ENCODE measurements at regions not wholly inside any gene's neighbourhood (a gene's known extent, or its start where the extent isn't known, plus 50 kb on each side); places are given as distances from the start of the nearest gene placed in this dataset.

DNA sequence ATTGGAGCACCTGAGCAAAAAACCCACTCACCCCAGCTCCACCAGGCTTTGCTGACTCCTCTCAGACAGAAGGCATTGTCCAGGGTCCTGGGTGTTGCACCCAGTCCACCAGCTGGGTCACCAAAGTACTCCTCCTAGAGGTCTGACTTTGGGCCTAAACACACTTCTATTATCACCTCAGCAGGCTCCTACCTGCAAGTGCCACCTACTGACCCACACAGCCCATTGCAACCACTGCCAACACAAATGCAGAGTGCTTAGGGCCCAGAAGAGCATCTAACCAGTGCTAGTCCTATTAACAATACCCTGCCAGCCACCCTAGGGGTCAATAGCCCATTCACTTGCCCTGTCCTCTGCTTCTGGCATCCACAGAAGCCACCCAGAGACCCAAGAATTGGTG is 178.1 kb downstream of the DDX3Y start:
- TF ChIP-seq, protein P1, sequence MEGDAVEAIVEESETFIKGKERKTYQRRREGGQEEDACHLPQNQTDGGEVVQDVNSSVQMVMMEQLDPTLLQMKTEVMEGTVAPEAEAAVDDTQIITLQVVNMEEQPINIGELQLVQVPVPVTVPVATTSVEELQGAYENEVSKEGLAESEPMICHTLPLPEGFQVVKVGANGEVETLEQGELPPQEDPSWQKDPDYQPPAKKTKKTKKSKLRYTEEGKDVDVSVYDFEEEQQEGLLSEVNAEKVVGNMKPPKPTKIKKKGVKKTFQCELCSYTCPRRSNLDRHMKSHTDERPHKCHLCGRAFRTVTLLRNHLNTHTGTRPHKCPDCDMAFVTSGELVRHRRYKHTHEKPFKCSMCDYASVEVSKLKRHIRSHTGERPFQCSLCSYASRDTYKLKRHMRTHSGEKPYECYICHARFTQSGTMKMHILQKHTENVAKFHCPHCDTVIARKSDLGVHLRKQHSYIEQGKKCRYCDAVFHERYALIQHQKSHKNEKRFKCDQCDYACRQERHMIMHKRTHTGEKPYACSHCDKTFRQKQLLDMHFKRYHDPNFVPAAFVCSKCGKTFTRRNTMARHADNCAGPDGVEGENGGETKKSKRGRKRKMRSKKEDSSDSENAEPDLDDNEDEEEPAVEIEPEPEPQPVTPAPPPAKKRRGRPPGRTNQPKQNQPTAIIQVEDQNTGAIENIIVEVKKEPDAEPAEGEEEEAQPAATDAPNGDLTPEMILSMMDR (IDR thresholded peaks at IDR 0.05; ENCODE audit: low read depth, low read length, missing control alignments) = peak; percentile 54
- DNase-seq (ENCODE audit: low read depth) = peak; percentile 27
- no peak overlapping the region for H3K4me3 ChIP-seq (ENCODE audit: low read depth, low read length)

DNA sequence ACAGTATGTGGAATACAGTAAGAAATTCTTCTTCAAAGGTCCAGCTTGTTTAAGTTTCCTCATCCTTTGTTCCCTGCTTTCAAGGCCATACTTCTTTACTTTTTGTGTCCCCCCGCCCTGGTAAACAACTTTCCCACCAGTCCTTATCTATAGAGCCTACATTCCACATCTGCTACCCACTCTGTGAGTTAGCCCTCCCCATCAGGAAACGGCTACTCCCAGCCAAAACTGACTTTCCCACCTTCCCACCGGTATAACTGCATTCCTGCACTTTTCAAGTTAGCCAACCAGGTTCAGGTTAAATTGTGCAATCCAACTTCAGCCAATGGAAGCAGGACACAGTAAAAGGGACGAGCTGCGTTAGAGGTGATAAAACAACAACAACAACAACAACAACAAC is 186.9 kb downstream of the DDX3Y start:
- DNase-seq (ENCODE audit: low read depth) = no peak
- TF ChIP-seq, protein P1 (IDR thresholded peaks at IDR 0.05; ENCODE audit: low read depth, low read length, missing control alignments) = no peak
- H3K4me3 ChIP-seq (ENCODE audit: low read depth, low read length) = no peak overlapping the region

DNA sequence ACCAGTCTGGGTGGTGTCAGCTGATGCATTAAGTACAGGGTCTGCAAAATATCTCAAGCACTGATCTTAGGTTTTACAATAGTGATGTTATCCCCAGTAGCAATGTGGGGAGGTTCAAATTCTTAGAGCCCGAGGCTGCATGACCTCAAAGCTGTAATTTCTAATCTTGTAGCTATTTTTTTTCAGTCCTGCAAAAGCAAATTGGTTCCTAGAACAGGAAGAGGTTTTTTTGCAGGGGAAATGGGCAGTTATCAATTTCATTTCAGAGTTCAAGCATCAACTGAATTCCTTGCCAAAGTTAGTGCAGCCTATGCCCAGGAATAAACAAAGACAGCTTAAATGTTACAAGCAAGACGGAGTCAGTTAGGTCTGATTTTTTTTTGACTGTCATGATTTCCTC is 188.3 kb downstream of the DDX3Y start:
- TF ChIP-seq, protein P1 (IDR thresholded peaks at IDR 0.05; ENCODE audit: low read depth, low read length, missing control alignments) = no peak
- no peak overlapping the region for H3K4me3 ChIP-seq (ENCODE audit: low read depth, low read length)
- DNase-seq (ENCODE audit: low read depth) = no peak

DNA sequence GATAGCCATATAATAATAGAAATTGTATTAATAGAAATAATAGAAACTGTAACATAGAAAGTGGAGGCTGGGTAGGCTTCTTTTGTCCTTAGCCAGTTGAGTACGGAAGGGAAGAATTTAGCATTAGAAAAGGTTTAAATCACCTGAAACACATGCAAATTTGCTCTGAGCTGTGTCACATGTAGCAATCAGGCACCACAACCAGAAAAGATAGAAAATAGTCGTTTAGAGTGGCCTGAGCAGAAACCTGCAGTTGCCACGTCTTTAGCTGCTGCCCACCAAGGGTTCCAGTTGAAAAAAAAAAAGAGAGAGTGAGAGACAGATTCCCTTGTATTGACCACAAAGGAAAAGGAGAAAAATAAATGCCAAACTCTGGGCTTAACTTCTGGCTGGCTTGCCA is 188.8 kb downstream of the DDX3Y start:
- DNase-seq (ENCODE audit: low read depth) = no peak
- H3K4me3 ChIP-seq (ENCODE audit: low read depth, low read length) = no peak overlapping the region
- TF ChIP-seq, protein P1 (IDR thresholded peaks at IDR 0.05; ENCODE audit: low read depth, low read length, missing control alignments) = no peak

DNA sequence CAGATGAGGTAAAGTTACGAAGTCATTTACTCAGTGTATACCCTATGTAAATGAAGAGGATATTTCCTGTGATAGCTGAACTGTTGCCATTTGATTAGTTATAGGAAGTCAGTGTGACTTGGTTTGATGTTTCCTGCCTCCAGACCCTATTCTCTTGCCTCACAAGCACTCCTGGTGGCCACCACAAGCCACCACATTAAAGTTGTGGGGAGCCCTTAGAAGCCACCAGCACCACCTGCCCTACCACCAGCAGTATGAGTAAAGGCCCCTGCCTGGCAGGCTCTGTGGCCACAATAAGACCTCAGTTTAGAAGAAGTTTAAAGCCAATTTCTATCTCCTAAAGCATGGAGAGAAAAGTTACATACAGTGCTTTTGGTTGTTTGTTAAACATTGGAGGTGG is 189.7 kb downstream of the DDX3Y start:
- TF ChIP-seq, protein P1 (IDR thresholded peaks at IDR 0.05; ENCODE audit: low read depth, low read length, missing control alignments) = peak; percentile 19
- DNase-seq (ENCODE audit: low read depth) = no peak
- no peak overlapping the region for H3K4me3 ChIP-seq (ENCODE audit: low read depth, low read length)

DNA sequence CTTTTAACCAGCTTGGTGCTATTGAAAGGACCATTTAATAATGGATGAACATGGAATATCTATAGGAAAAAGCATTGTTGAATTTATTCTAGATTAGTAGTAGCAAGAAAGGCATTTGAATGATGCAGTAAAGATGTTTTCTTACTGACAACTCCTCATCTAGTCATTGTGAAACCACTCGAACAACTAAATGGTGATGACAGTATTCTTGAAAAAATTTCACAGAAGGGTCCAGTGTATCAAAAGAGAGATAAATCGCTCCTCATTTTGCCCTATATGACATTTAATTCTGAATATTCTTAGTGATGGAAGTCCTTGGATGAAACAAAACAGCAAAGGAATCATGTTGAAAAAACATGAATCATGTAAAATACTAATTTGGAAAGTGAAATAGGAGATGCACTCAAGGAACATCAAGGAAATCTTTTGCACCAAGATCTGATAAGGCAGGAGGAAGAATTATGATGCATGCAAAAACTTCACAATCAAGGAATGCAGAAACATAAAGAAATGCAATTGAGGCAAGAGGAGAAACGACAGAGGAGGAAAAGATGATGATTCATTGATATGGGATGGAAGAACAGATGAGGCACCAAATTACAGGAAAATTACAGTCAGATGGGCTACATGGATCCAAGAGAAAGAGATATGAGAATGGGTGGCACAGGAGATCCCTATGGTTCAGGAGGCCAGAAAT is 190.4 kb downstream of the DDX3Y start:
- DNase-seq (ENCODE audit: low read depth) = no peak
- no peak overlapping the region for H3K4me3 ChIP-seq (ENCODE audit: low read depth, low read length)
- TF ChIP-seq, protein P1 (IDR thresholded peaks at IDR 0.05; ENCODE audit: low read depth, low read length, missing control alignments) = no peak

DNA sequence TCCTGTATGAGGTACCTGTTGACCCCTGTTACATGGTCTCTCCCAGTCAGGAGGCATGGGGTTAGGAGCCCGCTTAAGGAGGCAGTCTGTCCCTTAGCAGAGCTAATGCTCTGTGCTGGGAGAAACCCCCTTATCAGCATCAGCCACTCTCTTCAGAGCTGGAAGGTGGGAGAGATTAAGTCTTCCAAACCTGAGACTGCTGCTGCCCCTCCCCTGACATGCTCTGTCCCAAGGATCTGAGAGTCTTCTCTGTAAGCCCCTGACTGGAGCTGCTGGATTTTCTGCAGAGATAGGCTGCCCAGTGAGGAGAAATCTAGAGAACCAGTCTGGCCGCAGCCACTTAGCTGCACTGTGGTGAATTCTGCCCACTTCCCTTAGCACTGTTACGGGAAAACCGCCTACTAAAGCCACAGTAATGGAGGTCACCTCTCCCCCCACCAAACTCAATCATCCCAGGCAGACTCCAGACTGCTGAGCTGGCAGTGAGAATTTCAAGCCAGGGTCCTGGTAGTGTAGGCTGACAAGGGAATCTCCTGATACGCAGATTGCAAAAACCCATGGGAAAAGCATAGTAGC is 222.3 kb downstream of the DDX3Y start:
- no peak overlapping the region for H3K4me3 ChIP-seq (ENCODE audit: low read depth, low read length)
- TF ChIP-seq, protein P1 (IDR thresholded peaks at IDR 0.05; ENCODE audit: low read depth, low read length, missing control alignments) = no peak
- no peak for DNase-seq (ENCODE audit: low read depth)

Measured in GM12864 (cell line).